ENCODE measurements at regions not wholly inside any gene's neighbourhood (a gene's known extent, or its start where the extent isn't known, plus 50 kb on each side); places are given as distances from the start of the nearest gene placed in this dataset.

DNA sequence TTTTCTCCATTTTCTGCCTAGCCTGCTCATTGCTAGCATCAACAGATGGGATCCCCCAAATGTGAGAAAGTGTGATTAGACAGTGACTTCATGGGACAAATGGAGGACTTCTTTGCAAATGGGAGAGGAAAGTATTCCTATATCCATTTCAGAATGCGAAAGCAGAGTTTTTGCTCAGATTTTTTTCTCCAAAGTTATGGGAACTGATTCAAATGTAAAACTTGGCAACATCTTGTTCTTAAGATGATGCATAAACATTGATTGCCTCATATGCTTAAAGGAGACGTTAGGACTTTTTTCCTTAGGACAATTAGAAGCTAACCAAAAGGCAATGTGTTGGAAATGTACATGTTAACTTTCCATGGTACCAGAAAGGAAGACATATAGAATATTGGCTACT lies 704.3 kb upstream of the ZNF608 start:
- RAD21 ChIA-PET (ENCODE audit: unreplicated experiment), result no interaction called here
- Histone ChIP-seq H3K9ac (ENCODE audit: control insufficient read depth, insufficient read depth, low read length) (no peak overlapping the region), H3K79me2 (ENCODE audit: control insufficient read depth, insufficient read depth, low read length) (no peaks in the 10 kb centered on the region), H3K4me3 (no peak overlapping the region), H3K27ac (ENCODE audit: control insufficient read depth, insufficient read depth) (no peak overlapping the region), H4K20me1 (ENCODE audit: control insufficient read depth, insufficient read depth) (no peaks in the 10 kb centered on the region), H3K9me3 (replicated peaks; ENCODE audit: control insufficient read depth, insufficient read depth, low read length) (no peaks in the 10 kb centered on the region), H3K4me1 (ENCODE audit: control insufficient read depth, insufficient read depth, low read length) (no peaks in the 10 kb centered on the region), H3K27me3 (replicated peaks in 1 of 2; ENCODE audit: control insufficient read depth in 2 of 2, insufficient read depth in 2 of 2, low read length in 1 of 2) (no peaks in the 10 kb centered on the region), H3K4me2 (ENCODE audit: control insufficient read depth, insufficient read depth) (no peak overlapping the region), H3K36me3 (ENCODE audit: control insufficient read depth in 2 of 2, insufficient read depth in 2 of 2, low read length in 1 of 2) (no peaks in the 10 kb centered on the region), H2AFZ (ENCODE audit: control insufficient read depth, low read depth, low read length) (no peak overlapping the region)
- no TSS peak for BruUV-seq (replicated peaks)
- FAIRE-seq (no peak), DNase-seq (ENCODE audit: low read depth, low spot score) (no peak), ATAC-seq (no peak)
- intact Hi-C loops (cut with micrococcal nuclease; ENCODE audit: unreplicated experiment), result no loop called here
- in situ Hi-C loops (cut with MboI), result no loop called here
- WGBS (ENCODE audit: insufficient coverage, insufficient replicate concordance, low lambda C conversion rate, missing lambda C conversion rate), result 13% methylated on average over 2 of the region's 2 CpGs
- TF ChIP-seq ZZZ3 (IDR thresholded peaks at IDR 0.05; ENCODE audit: control insufficient read depth, insufficient read length, low read depth) (no peak), ZNF24 (IDR thresholded peaks at IDR 0.05) (no peak), SMAD1 (IDR thresholded peaks at IDR 0.05; ENCODE audit: low read depth, partially characterized antibody) (no peak)
- TF ChIP-seq, protein P1, sequence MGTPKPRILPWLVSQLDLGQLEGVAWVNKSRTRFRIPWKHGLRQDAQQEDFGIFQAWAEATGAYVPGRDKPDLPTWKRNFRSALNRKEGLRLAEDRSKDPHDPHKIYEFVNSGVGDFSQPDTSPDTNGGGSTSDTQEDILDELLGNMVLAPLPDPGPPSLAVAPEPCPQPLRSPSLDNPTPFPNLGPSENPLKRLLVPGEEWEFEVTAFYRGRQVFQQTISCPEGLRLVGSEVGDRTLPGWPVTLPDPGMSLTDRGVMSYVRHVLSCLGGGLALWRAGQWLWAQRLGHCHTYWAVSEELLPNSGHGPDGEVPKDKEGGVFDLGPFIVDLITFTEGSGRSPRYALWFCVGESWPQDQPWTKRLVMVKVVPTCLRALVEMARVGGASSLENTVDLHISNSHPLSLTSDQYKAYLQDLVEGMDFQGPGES (IDR thresholded peaks at IDR 0.05), result no peak
- CTCF ChIA-PET, result no interaction called here
- POLR2A ChIA-PET, result no interaction called here
- SMC1A ChIA-PET (ENCODE audit: uncharacterized antibody, unreplicated experiment), result no interaction called here

DNA sequence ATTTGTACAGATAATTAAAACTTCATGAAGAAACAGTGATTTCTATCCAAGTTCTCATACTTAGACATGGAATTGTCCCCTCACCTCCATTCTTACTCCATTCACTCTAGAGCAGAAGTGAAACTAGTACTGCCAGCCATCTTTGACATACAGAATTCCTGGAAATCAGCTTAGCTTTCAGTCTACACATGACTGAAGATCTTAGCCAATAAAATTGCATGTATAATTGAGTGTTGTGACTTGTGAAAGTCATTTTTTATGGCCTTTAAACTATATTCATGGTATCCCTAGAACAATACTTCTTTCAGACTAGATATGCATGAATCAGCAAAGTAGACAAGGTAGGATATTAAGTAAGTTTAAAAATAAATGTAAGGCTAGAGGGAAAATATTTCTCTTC lies 705.2 kb upstream of the ZNF608 start:
- Histone ChIP-seq H4K20me1 (ENCODE audit: control insufficient read depth, insufficient read depth) (no peaks in the 10 kb centered on the region), H3K36me3 (ENCODE audit: control insufficient read depth in 2 of 2, insufficient read depth in 2 of 2, low read length in 1 of 2) (no peaks in the 10 kb centered on the region), H3K4me1 (ENCODE audit: control insufficient read depth, insufficient read depth, low read length) (no peaks in the 10 kb centered on the region), H3K4me3 (no peak overlapping the region), H3K79me2 (ENCODE audit: control insufficient read depth, insufficient read depth, low read length) (no peaks in the 10 kb centered on the region), H3K27me3 (replicated peaks in 1 of 2; ENCODE audit: control insufficient read depth in 2 of 2, insufficient read depth in 2 of 2, low read length in 1 of 2) (no peaks in the 10 kb centered on the region), H3K4me2 (ENCODE audit: control insufficient read depth, insufficient read depth) (no peak overlapping the region), H3K9ac (ENCODE audit: control insufficient read depth, insufficient read depth, low read length) (no peak overlapping the region), H2AFZ (ENCODE audit: control insufficient read depth, low read depth, low read length) (no peak overlapping the region), H3K9me3 (replicated peaks; ENCODE audit: control insufficient read depth, insufficient read depth, low read length) (no peaks in the 10 kb centered on the region), H3K27ac (ENCODE audit: control insufficient read depth, insufficient read depth) (no peak overlapping the region)
- intact Hi-C loops (cut with micrococcal nuclease; ENCODE audit: unreplicated experiment) (no loop called here), in situ Hi-C loops (cut with MboI) (no loop called here)
- no peak for DNase-seq (ENCODE audit: low read depth, low spot score)
- SMC1A ChIA-PET (ENCODE audit: uncharacterized antibody, unreplicated experiment), result no interaction called here
- FAIRE-seq, result no peak
- TF ChIP-seq SPI1 (IDR thresholded peaks at IDR 0.05; ENCODE audit: borderline replicate concordance, insufficient read depth, low read depth, low read length), result peak; percentile 17; the same call in 1 of the 2 replicates
- TF ChIP-seq, protein P2, sequence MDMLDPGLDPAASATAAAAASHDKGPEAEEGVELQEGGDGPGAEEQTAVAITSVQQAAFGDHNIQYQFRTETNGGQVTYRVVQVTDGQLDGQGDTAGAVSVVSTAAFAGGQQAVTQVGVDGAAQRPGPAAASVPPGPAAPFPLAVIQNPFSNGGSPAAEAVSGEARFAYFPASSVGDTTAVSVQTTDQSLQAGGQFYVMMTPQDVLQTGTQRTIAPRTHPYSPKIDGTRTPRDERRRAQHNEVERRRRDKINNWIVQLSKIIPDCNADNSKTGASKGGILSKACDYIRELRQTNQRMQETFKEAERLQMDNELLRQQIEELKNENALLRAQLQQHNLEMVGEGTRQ (IDR thresholded peaks at IDR 0.05; ENCODE audit: borderline replicate concordance, low read depth, low read length), result no peak
- POLR2A ChIA-PET, result no interaction called here
- ATAC-seq, result no peak
- RAD21 ChIA-PET (ENCODE audit: unreplicated experiment), result no interaction called here
- BruUV-seq (replicated peaks), result no TSS peak
- CTCF ChIA-PET, result no interaction called here

Measured in GM12878 (cell line).